H9 (cell line): ENCODE measurements at regions not wholly inside any gene's neighbourhood (a gene's known extent, or its start where the extent isn't known, plus 50 kb on each side); places are given as distances from the start of the nearest gene placed in this dataset.

Source experiments
- DNase-seq: peaks from one replicate; pipeline ENCODE4 v3.0.0-alpha.2; 2017
- H2AFZ ChIP-seq: one replicate; pipeline ENCODE4 v1.6.1; 2013; ENCODE audit warnings: mild to moderate bottlenecking, low read length, control low read depth, moderate library complexity
- H2AK5ac ChIP-seq: 2 replicates; pipeline ENCODE4 v1.6.1; 2013; ENCODE audit warnings: low read length, control low read depth, mixed read lengths; ENCODE audit not compliant: insufficient read length
- H2BK120ac ChIP-seq: one replicate; pipeline ENCODE4 v1.6.1; 2013; ENCODE audit warnings: low read depth, mild to moderate bottlenecking, low read length, control low read depth, inconsistent platforms; ENCODE audit not compliant: poor library complexity, severe bottlenecking
- H2BK12ac ChIP-seq: 2 replicates; pipeline ENCODE4 v1.6.1; 2013; ENCODE audit warnings: low read length, control low read depth, mixed read lengths, low read depth; ENCODE audit not compliant: insufficient read length
- H2BK15ac ChIP-seq: 2 replicates; pipeline ENCODE4 v1.6.1; 2013; ENCODE audit warnings: low read depth, low read length, control low read depth
- H2BK20ac ChIP-seq: one replicate; pipeline ENCODE4 v1.6.1; 2013; ENCODE audit warnings: low read depth, mild to moderate bottlenecking, low read length, control low read depth, inconsistent platforms; ENCODE audit not compliant: poor library complexity, severe bottlenecking
- H2BK5ac ChIP-seq: 2 replicates; pipeline ENCODE4 v1.6.1; 2013; ENCODE audit warnings: low read length, control low read depth, mixed read lengths; ENCODE audit not compliant: insufficient read length
- H3K14ac ChIP-seq: 2 replicates; pipeline ENCODE4 v1.6.1; 2013; ENCODE audit warnings: low read length, control low read depth; ENCODE audit not compliant: insufficient read depth
- H3K18ac ChIP-seq: 2 replicates; pipeline ENCODE4 v1.6.1; 2013; ENCODE audit warnings: low read depth, mild to moderate bottlenecking, mixed read lengths, low read length, control low read depth; ENCODE audit not compliant: insufficient read length
- H3K23ac ChIP-seq: 2 replicates; pipeline ENCODE4 v1.6.1; 2013; ENCODE audit warnings: low read length, control low read depth, mixed read lengths, low read depth; ENCODE audit not compliant: insufficient read length
- H3K23me2 ChIP-seq: 2 replicates; pipeline ENCODE4 v1.6.1; 2013; ENCODE audit warnings: low read depth, mild to moderate bottlenecking, mixed read lengths, low read length, control low read depth; ENCODE audit not compliant: insufficient read length, poor library complexity, severe bottlenecking
- H3K27ac ChIP-seq: 2 replicates; pipeline ENCODE4 v1.5.1; 2013; ENCODE audit warnings: low read length, control low read depth, mixed read lengths, low read depth; ENCODE audit not compliant: insufficient read length
- H3K27me3 ChIP-seq: 2 replicates; pipeline ENCODE4 v1.6.1; 2013; ENCODE audit warnings: low read length, control low read depth, inconsistent platforms; ENCODE audit not compliant: insufficient read depth
- H3K4ac ChIP-seq: 2 replicates; pipeline ENCODE4 v1.6.1; 2013; ENCODE audit warnings: low read depth, mild to moderate bottlenecking, control low read depth, inconsistent platforms, low read length, moderate library complexity
- H3K4me1 ChIP-seq: 2 replicates; pipeline ENCODE4 v1.6.1; 2013; ENCODE audit warnings: low read length, control low read depth, inconsistent platforms; ENCODE audit not compliant: insufficient read depth
- H3K4me2 ChIP-seq: 2 replicates; pipeline ENCODE4 v1.6.1; 2013; ENCODE audit warnings: low read length, control low read depth, mixed read lengths; ENCODE audit not compliant: insufficient read length, insufficient read depth
- H3K56ac ChIP-seq: 2 replicates; pipeline ENCODE4 v1.6.1; 2013; ENCODE audit warnings: low read depth, mild to moderate bottlenecking, mixed read lengths, low read length, control low read depth; ENCODE audit not compliant: insufficient read length
- H3K79me1 ChIP-seq: 2 replicates; pipeline ENCODE4 v1.6.1; 2013; ENCODE audit warnings: low read depth, mild to moderate bottlenecking, moderate library complexity, low read length, control low read depth, inconsistent platforms; ENCODE audit not compliant: insufficient read depth, poor library complexity, severe bottlenecking
- H3K79me2 ChIP-seq: 2 replicates; pipeline ENCODE4 v1.6.1; 2013; ENCODE audit warnings: low read length, control low read depth, inconsistent platforms; ENCODE audit not compliant: insufficient read depth
- H3K9ac ChIP-seq: 2 replicates; pipeline ENCODE4 v1.6.1; 2013; ENCODE audit warnings: low read length, control low read depth, mixed read lengths; ENCODE audit not compliant: insufficient read length; ENCODE audit errors: extremely low read depth
- H3K9me3 ChIP-seq: one replicate; pipeline ENCODE4 v1.6.1; 2013; ENCODE audit warnings: low read depth, low read length, inconsistent platforms; ENCODE audit not compliant: control insufficient read depth
- H3T11ph ChIP-seq: one replicate; pipeline ENCODE4 v1.6.1; 2013; ENCODE audit warnings: mild to moderate bottlenecking, low read length, control low read depth, inconsistent platforms
- H4K20me1 ChIP-seq: one replicate; pipeline ENCODE4 v1.6.1; 2013; ENCODE audit not compliant: control insufficient read depth, insufficient read length, insufficient read depth
- H4K5ac ChIP-seq: 2 replicates; pipeline ENCODE4 v1.6.1; 2013; ENCODE audit warnings: low read depth, mild to moderate bottlenecking, mixed read lengths, low read length, control low read depth; ENCODE audit not compliant: insufficient read length
- H4K8ac ChIP-seq: replicated peaks from 2 replicates; pipeline ENCODE4 v1.6.1; 2013; ENCODE audit warnings: low read length, control low read depth, mixed read lengths, low read depth; ENCODE audit not compliant: insufficient read length
- H4K91ac ChIP-seq: 2 replicates; pipeline ENCODE4 v1.6.1; 2013; ENCODE audit warnings: low read depth, mild to moderate bottlenecking, moderate library complexity, mixed read lengths, low read length, control low read depth; ENCODE audit not compliant: insufficient read length
- H3K27ac Mint-ChIP-seq, 3 experiments: 2 replicates in 2 of 3; 3 replicates in 1 of 3; pipeline ENCODE4 v1.8.0; 2020 to 2021; ENCODE audit warnings: mixed read lengths in 3 of 3, mild to moderate bottlenecking in 1 of 3, moderate library complexity in 1 of 3
- H3K27me3 Mint-ChIP-seq: 2 replicates; pipeline ENCODE4 v1.8.0; 2021; ENCODE audit warnings: low read depth, mild to moderate bottlenecking, moderate library complexity, mixed read lengths
- H3K36me3 Mint-ChIP-seq, 3 experiments: 2 replicates in 2 of 3; 3 replicates in 1 of 3; pipeline ENCODE4 v1.8.0; 2020 to 2021; ENCODE audit warnings: low read depth in 3 of 3, mixed read lengths in 3 of 3; ENCODE audit not compliant: insufficient read depth in 1 of 3
- H3K4me1 Mint-ChIP-seq, 2 experiments: 2 replicates each; pipeline ENCODE4 v1.8.0; 2020; ENCODE audit warnings: mixed read lengths in 2 of 2
- H3K4me3 Mint-ChIP-seq, 2 experiments: 2 replicates in 1 of 2; 3 replicates in 1 of 2; pipeline ENCODE4 v1.8.0; 2020 to 2021; ENCODE audit warnings: mild to moderate bottlenecking in 2 of 2, mixed read lengths in 2 of 2, moderate library complexity in 1 of 2
- H3K9me3 Mint-ChIP-seq, 2 experiments: 2 replicates in 1 of 2; 3 replicates in 1 of 2; pipeline ENCODE4 v1.8.0; 2020; ENCODE audit warnings: mild to moderate bottlenecking in 2 of 2, mixed read lengths in 2 of 2, moderate library complexity in 1 of 2
- WGBS: extraction: QIAGEN DNeasy Blood & Tissue Kit; methylation state at CpG from one replicate; pipeline ENCODE4 v1.1.7; 2013; ENCODE audit warnings: missing lambda C conversion rate, low lambda C conversion rate, mixed read lengths; ENCODE audit not compliant: insufficient read length; ENCODE audit errors: extremely low coverage; 5-methylcytosine and 5-hydroxymethylcytosine counted together
- TF ChIP-seq, protein P1 (sequence below): fragments of 200-600 bp; sonication (generic); conservative IDR thresholded peaks from 3 replicates; pipeline ENCODE4 v1.8.0; 2021; ENCODE audit warnings: antibody characterized with exemption, mild to moderate bottlenecking

DNA sequence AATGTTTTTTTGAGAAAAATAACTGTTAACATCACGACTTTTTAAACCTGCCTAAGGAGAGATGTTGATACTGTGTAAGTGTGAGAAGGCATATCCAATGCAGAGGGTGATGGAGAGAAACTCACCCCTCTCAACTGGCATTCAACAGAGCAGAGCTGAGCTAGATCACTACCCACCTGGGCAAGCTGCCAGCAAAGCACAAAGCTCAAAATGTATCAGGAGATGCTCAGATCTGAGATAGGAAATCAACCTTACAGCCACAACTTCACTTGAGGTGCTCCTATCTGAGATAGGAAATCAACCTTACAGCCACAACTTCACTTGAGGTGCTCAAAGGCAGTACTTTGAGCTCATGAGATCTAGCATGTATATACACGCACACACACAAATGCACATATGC lies 151.5 kb upstream of the PDE1C start:
- DNase-seq = no peak
- Histone ChIP-seq H4K20me1 (no peaks in the 10 kb centered on the region), H2BK5ac (no peak overlapping the region), H3K23me2 (no peaks in the 10 kb centered on the region), H2AK5ac (no peak overlapping the region), H4K91ac (no peak overlapping the region), H2BK12ac (no peak overlapping the region), H3K79me1 (no peaks in the 10 kb centered on the region), H3T11ph (no peak overlapping the region), H3K14ac (no peak overlapping the region), H3K56ac (no peak overlapping the region), H3K4me1 (no peaks in the 10 kb centered on the region), H2BK120ac (no peak overlapping the region), H2BK15ac (no peak overlapping the region), H3K4me2 (no peak overlapping the region), H3K9me3 (no peaks in the 10 kb centered on the region), H3K27ac (no peak overlapping the region), H3K79me2 (no peaks in the 10 kb centered on the region), H3K4ac (no peak overlapping the region), H2BK20ac (no peak overlapping the region), H2AFZ (no peak overlapping the region), H3K23ac (no peak overlapping the region), H3K27me3 (no peaks in the 10 kb centered on the region), H4K5ac (no peak overlapping the region), H3K18ac (no peak overlapping the region), H3K9ac (no peak overlapping the region), H4K8ac (no peak overlapping the region)
- peaks cover 22% of the 10 kb centered on the region for H3K27me3 Mint-ChIP-seq
- H3K4me1 Mint-ChIP-seq = no peaks in the 10 kb centered on the region
- TF ChIP-seq, protein P1, sequence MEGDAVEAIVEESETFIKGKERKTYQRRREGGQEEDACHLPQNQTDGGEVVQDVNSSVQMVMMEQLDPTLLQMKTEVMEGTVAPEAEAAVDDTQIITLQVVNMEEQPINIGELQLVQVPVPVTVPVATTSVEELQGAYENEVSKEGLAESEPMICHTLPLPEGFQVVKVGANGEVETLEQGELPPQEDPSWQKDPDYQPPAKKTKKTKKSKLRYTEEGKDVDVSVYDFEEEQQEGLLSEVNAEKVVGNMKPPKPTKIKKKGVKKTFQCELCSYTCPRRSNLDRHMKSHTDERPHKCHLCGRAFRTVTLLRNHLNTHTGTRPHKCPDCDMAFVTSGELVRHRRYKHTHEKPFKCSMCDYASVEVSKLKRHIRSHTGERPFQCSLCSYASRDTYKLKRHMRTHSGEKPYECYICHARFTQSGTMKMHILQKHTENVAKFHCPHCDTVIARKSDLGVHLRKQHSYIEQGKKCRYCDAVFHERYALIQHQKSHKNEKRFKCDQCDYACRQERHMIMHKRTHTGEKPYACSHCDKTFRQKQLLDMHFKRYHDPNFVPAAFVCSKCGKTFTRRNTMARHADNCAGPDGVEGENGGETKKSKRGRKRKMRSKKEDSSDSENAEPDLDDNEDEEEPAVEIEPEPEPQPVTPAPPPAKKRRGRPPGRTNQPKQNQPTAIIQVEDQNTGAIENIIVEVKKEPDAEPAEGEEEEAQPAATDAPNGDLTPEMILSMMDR = no peak
- WGBS = no CpG with 5 or more reads among the region's 2 CpGs
- no peak overlapping the region for H3K4me3 Mint-ChIP-seq
- no peak overlapping the region for H3K27ac Mint-ChIP-seq
- no peaks in the 10 kb centered on the region for H3K9me3 Mint-ChIP-seq
- H3K36me3 Mint-ChIP-seq = no peaks in the 10 kb centered on the region
